Tibial artery (tissue), 4 donors: ENCODE measurements at regions not wholly inside any gene's neighbourhood (a gene's known extent, or its start where the extent isn't known, plus 50 kb on each side); places are given as distances from the start of the nearest gene placed in this dataset.

Source experiments
- DNase-seq, 2 donors: peaks; one replicate each; pipeline ENCODE4 v3.0.0-alpha.2; 2019
- H3K27ac ChIP-seq, 2 donors: fragments of 200-600 bp; sonication (generic) in 1 of 2; 1 replicate in 1 of 2; 2 replicates in 1 of 2; pipeline ENCODE4 v1.5.1; 2018 to 2019; ENCODE audit warnings: mild to moderate bottlenecking in 1 of 2
- H3K27me3 ChIP-seq, 2 donors: fragments of 200-600 bp; sonication (generic) in 1 of 2; one replicate each; pipeline versions ENCODE4 v1.5.1 to v1.6.0; 2016 to 2019
- H3K36me3 ChIP-seq, 3 donors: fragments of 200-600 bp; sonication (generic) in 2 of 3; one replicate each; pipeline ENCODE4 v1.5.1; 2016 to 2019; ENCODE audit warnings: mild to moderate bottlenecking in 2 of 3
- H3K4me1 ChIP-seq, 4 donors: fragments of 200-600 bp; sonication (generic) in 2 of 4; 1 replicate in 3 of 4; 2 replicates in 1 of 4; pipeline ENCODE4 v1.5.1; 2016 to 2019
- H3K4me3 ChIP-seq, 2 donors: fragments of 200-600 bp; sonication (generic) in 1 of 2; 1 replicate in 1 of 2; 2 replicates in 1 of 2; pipeline ENCODE4 v1.5.1; 2018 to 2019; ENCODE audit warnings: mild to moderate bottlenecking in 2 of 2
- H3K9me3 ChIP-seq, 3 donors: fragments of 200-600 bp; sonication (generic) in 1 of 3; one replicate each; pipeline ENCODE4 v1.5.1; 2016 to 2019
- CTCF ChIP-seq, 2 experiments: fragments of 200-600 bp in 1 of 2; fragments of 450-650 bp in 1 of 2; IDR thresholded peaks; one replicate each; pipeline ENCODE4 v1.5.1; 2017 to 2019; ENCODE audit warnings: antibody characterized with exemption in 2 of 2, mild to moderate bottlenecking in 1 of 2, moderate library complexity in 1 of 2
- intact Hi-C: fragments of 100-400 bp; cut with DNase I; formaldehyde crosslinking; loops from one replicate; pipeline ENCODE4 v1.15.0; 2023; ENCODE audit warnings: low total_unique reads

GRCh38 chr12:69014047-69014446, 81.1 kb upstream of the CPM start:
- Histone ChIP-seq H3K27me3 (no peaks in the 10 kb centered on the region), H3K4me3 (no peak overlapping the region), H3K36me3 (no peaks in the 10 kb centered on the region), H3K9me3 (no peaks in the 10 kb centered on the region), H3K4me1 (no peaks in the 10 kb centered on the region), H3K27ac (no peak overlapping the region)
- no peak for TF ChIP-seq CTCF (IDR thresholded peaks at IDR 0.05)
- DNase-seq = no peak
- intact Hi-C loops = no loop called here

DNA sequence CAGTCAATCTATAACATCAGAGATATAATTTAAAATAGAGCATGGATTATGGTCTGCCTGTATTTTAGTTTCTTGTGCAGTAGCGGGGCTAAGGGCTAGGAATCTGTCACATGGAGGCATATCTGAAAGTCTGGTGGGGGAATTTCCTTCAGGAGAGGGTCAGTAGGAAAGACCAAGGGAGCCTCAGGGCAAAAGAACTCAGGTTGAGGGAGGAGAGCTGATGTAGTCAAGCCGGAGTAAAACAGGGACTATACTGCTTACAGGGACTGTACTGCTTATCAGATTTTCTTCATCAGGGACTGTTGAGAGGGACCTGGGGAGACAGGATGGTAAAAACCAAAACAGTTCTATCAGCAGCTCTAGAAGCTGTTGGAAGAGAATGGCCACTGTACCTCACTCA, 82.0 kb upstream of the CPM start:
- no peaks in the 10 kb centered on the region for H3K9me3 ChIP-seq
- no peaks in the 10 kb centered on the region for H3K27me3 ChIP-seq
- no peak for TF ChIP-seq CTCF (IDR thresholded peaks at IDR 0.05)
- no peak for DNase-seq
- intact Hi-C loops = no loop called here
- no peak overlapping the region for H3K4me3 ChIP-seq
- no peaks in the 10 kb centered on the region for H3K36me3 ChIP-seq
- no peak overlapping the region for H3K27ac ChIP-seq
- H3K4me1 ChIP-seq = no peaks in the 10 kb centered on the region

DNA sequence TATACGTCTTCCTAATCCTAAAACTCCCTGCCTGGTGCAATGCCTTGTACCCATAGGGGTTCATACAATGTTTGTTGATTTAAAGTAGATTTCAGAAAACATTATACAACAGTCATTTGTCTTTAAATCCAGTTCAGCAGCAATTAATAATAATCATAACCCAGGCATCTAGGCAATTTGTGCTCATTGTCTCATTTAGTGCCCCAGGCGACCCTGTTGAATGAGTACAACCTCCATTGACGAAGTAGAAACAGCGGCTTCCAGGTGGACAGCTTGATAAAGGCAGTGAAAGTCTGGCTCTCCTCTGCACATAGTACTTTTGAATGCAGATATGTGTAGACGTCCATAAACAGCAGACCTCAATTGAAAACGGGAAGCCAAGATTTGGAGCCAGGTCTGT, 82.9 kb upstream of the CPM start:
- H3K4me1 ChIP-seq = no peaks in the 10 kb centered on the region
- TF ChIP-seq CTCF (IDR thresholded peaks at IDR 0.05) = no peak
- no peak for DNase-seq
- intact Hi-C loops = no loop called here
- H3K36me3 ChIP-seq = no peaks in the 10 kb centered on the region
- H3K4me3 ChIP-seq = no peak overlapping the region
- no peaks in the 10 kb centered on the region for H3K9me3 ChIP-seq
- no peaks in the 10 kb centered on the region for H3K27me3 ChIP-seq
- no peak overlapping the region for H3K27ac ChIP-seq

GRCh38 chr12:69019082-69019481, 86.1 kb upstream of the CPM start:
- TF ChIP-seq CTCF (IDR thresholded peaks at IDR 0.05) = no peak
- intact Hi-C loops = no loop called here

DNA sequence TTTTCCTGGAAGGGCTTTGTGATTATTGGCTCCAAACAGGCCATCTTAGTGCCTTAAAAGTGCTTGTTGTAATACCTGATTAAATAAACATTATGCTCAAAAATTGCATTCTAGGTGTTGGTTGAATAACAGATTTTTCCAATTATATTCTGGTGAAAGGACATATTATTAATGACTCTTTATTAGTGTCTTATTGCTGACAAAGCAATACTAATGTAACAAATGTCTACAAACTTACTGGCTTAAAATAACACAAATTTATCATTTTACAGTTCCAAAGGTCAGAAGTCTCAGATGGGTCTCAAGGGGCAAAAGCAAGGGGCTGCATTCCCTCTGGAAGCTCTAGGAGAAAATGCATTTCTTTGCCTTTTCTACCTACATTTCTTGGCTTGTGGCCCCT, 86.9 kb upstream of the CPM start:
- Histone ChIP-seq H3K4me3 (no peak overlapping the region), H3K27me3 (no peaks in the 10 kb centered on the region), H3K4me1 (no peaks in the 10 kb centered on the region), H3K27ac (no peak overlapping the region), H3K36me3 (no peaks in the 10 kb centered on the region), H3K9me3 (no peaks in the 10 kb centered on the region)
- no peak for TF ChIP-seq CTCF (IDR thresholded peaks at IDR 0.05)
- intact Hi-C loops = no loop called here
- no peak for DNase-seq

More at GRCh38 chr12:69019082-69019481, 86.1 kb upstream of the CPM start:
- H3K27me3 ChIP-seq = no peaks in the 10 kb centered on the region
- H3K9me3 ChIP-seq = no peaks in the 10 kb centered on the region
- no peak overlapping the region for H3K27ac ChIP-seq
- DNase-seq = no peak
- no peak overlapping the region for H3K4me3 ChIP-seq
- no peaks in the 10 kb centered on the region for H3K36me3 ChIP-seq
- H3K4me1 ChIP-seq = no peaks in the 10 kb centered on the region

- H3K27me3 ChIP-seq = no peaks in the 10 kb centered on the region
- H3K9me3 ChIP-seq = no peaks in the 10 kb centered on the region
- H3K4me3 ChIP-seq = no peak overlapping the region
- no peaks in the 10 kb centered on the region for H3K36me3 ChIP-seq
- no peak for DNase-seq
- no peak overlapping the region for H3K27ac ChIP-seq
- no peak for TF ChIP-seq CTCF (IDR thresholded peaks at IDR 0.05)
- intact Hi-C loops = no loop called here
- H3K4me1 ChIP-seq = no peaks in the 10 kb centered on the region
Observed at GRCh38 chr12:69022674-69023073, 89.7 kb upstream of the CPM start.
